KMS-11 (cell line): ENCODE measurements at regions not wholly inside any gene's neighbourhood (a gene's known extent, or its start where the extent isn't known, plus 50 kb on each side); places are given as distances from the start of the nearest gene placed in this dataset.

Source experiments
- H2AFZ ChIP-seq: fragments of 200-600 bp; sonication (generic); 2 replicates; pipeline ENCODE4 v1.6.1; 2016; ENCODE audit warnings: antibody characterized with exemption, mixed run types, low read depth
- H3K27ac ChIP-seq: fragments of 200-600 bp; sonication (generic); 2 replicates; pipeline ENCODE4 v1.6.1; 2016; ENCODE audit warnings: mild to moderate bottlenecking, mixed run types
- H3K27me3 ChIP-seq: fragments of 200-600 bp; sonication (generic); 2 replicates; pipeline ENCODE4 v1.6.1; 2017; ENCODE audit warnings: mild to moderate bottlenecking, low read depth, mixed run types, moderate library complexity; ENCODE audit not compliant: insufficient read depth
- H3K36me3 ChIP-seq: fragments of 200-600 bp; sonication (generic); 2 replicates; pipeline ENCODE4 v1.6.1; 2017; ENCODE audit warnings: mild to moderate bottlenecking, mixed run types; ENCODE audit not compliant: insufficient read depth
- H3K4me1 ChIP-seq: fragments of 200-600 bp; sonication (generic); 2 replicates; pipeline ENCODE4 v1.6.1; 2016; ENCODE audit warnings: mild to moderate bottlenecking, low read depth, mixed run types; ENCODE audit not compliant: poor library complexity, severe bottlenecking
- H3K4me2 ChIP-seq: fragments of 200-600 bp; sonication (generic); 2 replicates; pipeline ENCODE4 v1.7.0; 2016; ENCODE audit warnings: mild to moderate bottlenecking, mixed run types
- H3K4me3 ChIP-seq: fragments of 200-600 bp; sonication (generic); IDR thresholded peaks from 2 replicates; pipeline ENCODE4 v1.6.1; 2017; ENCODE audit warnings: low read depth, low read length, mixed read lengths; ENCODE audit not compliant: insufficient read depth
- H3K79me2 ChIP-seq: fragments of 200-600 bp; sonication (generic); 2 replicates; pipeline ENCODE4 v1.6.1; 2016; ENCODE audit warnings: low read depth, mixed run types; ENCODE audit not compliant: insufficient read depth
- H3K9ac ChIP-seq: fragments of 200-600 bp; sonication (generic); 2 replicates; pipeline ENCODE4 v1.6.1; 2016; ENCODE audit warnings: mild to moderate bottlenecking, mixed run types
- H4K20me1 ChIP-seq: fragments of 200-600 bp; sonication (generic); 2 replicates; pipeline ENCODE4 v1.6.1; 2016; ENCODE audit warnings: mild to moderate bottlenecking, mixed run types; ENCODE audit not compliant: insufficient read depth
- TF ChIP-seq, protein P1 (sequence below): fragments of 200-600 bp; sonication (generic); conservative IDR thresholded peaks from 2 replicates; pipeline ENCODE4 v1.6.1; 2017; ENCODE audit warnings: low read depth, mild to moderate bottlenecking, antibody characterized with exemption, low read length, moderate library complexity, mixed read lengths

DNA sequence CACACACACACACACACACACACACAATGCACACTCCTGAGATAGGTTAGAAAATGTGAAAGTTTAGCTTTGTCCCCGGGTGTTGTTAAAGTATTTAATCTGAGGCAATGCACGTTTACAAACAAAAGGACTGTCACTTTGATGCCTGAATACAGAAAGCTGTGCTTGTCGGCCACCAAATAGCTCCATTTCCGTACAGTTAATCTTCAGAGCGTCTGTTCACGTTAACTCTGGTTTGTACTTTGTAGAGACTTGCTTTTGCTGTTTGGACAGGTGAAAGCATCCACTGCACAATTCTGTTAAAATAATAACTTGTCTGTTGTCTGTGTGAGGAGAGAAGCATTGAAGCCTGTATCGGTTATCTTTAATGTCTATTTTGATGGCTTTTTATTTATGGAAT is 267.8 kb downstream of the FGF9 start:
- H3K4me1 ChIP-seq = no peaks in the 10 kb centered on the region
- no peak overlapping the region for H3K9ac ChIP-seq
- TF ChIP-seq, protein P1, sequence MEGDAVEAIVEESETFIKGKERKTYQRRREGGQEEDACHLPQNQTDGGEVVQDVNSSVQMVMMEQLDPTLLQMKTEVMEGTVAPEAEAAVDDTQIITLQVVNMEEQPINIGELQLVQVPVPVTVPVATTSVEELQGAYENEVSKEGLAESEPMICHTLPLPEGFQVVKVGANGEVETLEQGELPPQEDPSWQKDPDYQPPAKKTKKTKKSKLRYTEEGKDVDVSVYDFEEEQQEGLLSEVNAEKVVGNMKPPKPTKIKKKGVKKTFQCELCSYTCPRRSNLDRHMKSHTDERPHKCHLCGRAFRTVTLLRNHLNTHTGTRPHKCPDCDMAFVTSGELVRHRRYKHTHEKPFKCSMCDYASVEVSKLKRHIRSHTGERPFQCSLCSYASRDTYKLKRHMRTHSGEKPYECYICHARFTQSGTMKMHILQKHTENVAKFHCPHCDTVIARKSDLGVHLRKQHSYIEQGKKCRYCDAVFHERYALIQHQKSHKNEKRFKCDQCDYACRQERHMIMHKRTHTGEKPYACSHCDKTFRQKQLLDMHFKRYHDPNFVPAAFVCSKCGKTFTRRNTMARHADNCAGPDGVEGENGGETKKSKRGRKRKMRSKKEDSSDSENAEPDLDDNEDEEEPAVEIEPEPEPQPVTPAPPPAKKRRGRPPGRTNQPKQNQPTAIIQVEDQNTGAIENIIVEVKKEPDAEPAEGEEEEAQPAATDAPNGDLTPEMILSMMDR = no peak
- no peak overlapping the region for H2AFZ ChIP-seq
- no peaks in the 10 kb centered on the region for H3K79me2 ChIP-seq
- no peaks in the 10 kb centered on the region for H3K27me3 ChIP-seq
- H3K4me2 ChIP-seq = no peak overlapping the region
- H4K20me1 ChIP-seq = no peaks in the 10 kb centered on the region
- H3K36me3 ChIP-seq = no peaks in the 10 kb centered on the region
- H3K27ac ChIP-seq = no peak overlapping the region
- no peak overlapping the region for H3K4me3 ChIP-seq

- Histone ChIP-seq H3K27me3 (no peaks in the 10 kb centered on the region), H3K4me1 (no peaks in the 10 kb centered on the region), H4K20me1 (no peaks in the 10 kb centered on the region), H2AFZ (no peak overlapping the region), H3K36me3 (no peaks in the 10 kb centered on the region), H3K79me2 (no peaks in the 10 kb centered on the region), H3K4me2 (no peak overlapping the region), H3K9ac (no peak overlapping the region), H3K27ac (no peak overlapping the region), H3K4me3 (no peak overlapping the region)
- TF ChIP-seq, protein P1 = no peak
These were observed 271.2 kb downstream of the FGF9 start for GRCh38 chr13:21942061-21942460.

GRCh38 chr13:21944610-21945009 is 273.7 kb downstream of the FGF9 start:
- Histone ChIP-seq H4K20me1 (no peaks in the 10 kb centered on the region), H2AFZ (no peak overlapping the region), H3K4me1 (no peaks in the 10 kb centered on the region), H3K4me3 (no peak overlapping the region), H3K4me2 (no peak overlapping the region), H3K79me2 (no peaks in the 10 kb centered on the region), H3K9ac (no peak overlapping the region), H3K27ac (no peak overlapping the region), H3K27me3 (no peaks in the 10 kb centered on the region), H3K36me3 (no peaks in the 10 kb centered on the region)
- TF ChIP-seq, protein P1 = no peak

DNA sequence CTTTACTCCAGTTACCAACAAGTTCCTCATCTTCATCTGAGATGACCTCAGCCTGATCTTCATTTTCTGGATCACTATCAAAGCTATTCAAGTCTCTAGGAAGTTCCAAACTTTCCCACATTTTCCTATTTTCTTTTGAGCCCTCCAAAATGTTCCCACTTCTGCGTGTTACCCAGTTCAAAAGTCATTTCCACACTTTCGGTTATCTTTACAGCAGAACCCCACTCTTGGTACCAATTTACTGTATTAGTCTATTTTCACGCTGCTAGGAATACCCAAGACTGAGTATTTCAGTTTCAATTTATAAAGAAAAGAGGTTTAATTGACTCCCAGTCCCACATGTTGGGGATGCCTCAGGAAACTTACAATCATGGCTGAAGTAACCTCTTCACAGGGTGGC is 274.3 kb downstream of the FGF9 start:
- Histone ChIP-seq H3K9ac (no peak overlapping the region), H3K36me3 (no peaks in the 10 kb centered on the region), H3K27me3 (no peaks in the 10 kb centered on the region), H3K79me2 (no peaks in the 10 kb centered on the region), H2AFZ (no peak overlapping the region), H3K4me3 (no peak overlapping the region), H4K20me1 (no peaks in the 10 kb centered on the region), H3K4me2 (no peak overlapping the region), H3K27ac (no peak overlapping the region), H3K4me1 (no peaks in the 10 kb centered on the region)
- TF ChIP-seq, protein P1 = no peak
